Adrenal gland (tissue), 9 donors: ENCODE measurements at regions not wholly inside any gene's neighbourhood (a gene's known extent, or its start where the extent isn't known, plus 50 kb on each side); places are given as distances from the start of the nearest gene placed in this dataset.

ENCODE experiments used
- DNase-seq, 7 donors: peaks; one replicate each; pipeline ENCODE4 v3.0.0-alpha.2; 2019 to 2020
- H3K27ac ChIP-seq, 5 donors: fragments of 200-600 bp; sonication (generic) in 4 of 5; 1 replicate in 3 of 5; 2 replicates in 2 of 5; pipeline versions ENCODE4 v1.5.1 to v1.8.0; 2016 to 2020; ENCODE audit warnings: mild to moderate bottlenecking in 1 of 5
- H3K27me3 ChIP-seq: fragments of 200-600 bp; 2 replicates; pipeline ENCODE4 v1.8.0; 2021
- H3K36me3 ChIP-seq, 2 donors: fragments of 200-600 bp; replicated peaks in 1 of 2; 1 replicate in 1 of 2; 2 replicates in 1 of 2; pipeline versions ENCODE4 v1.5.1 to v1.8.0; 2018 to 2022
- H3K4me1 ChIP-seq, 2 donors: fragments of 200-600 bp; replicated peaks in 1 of 2; 1 replicate in 1 of 2; 2 replicates in 1 of 2; pipeline versions ENCODE4 v1.5.1 to v1.8.0; 2018 to 2021
- H3K4me3 ChIP-seq, 4 donors: fragments of 200-600 bp; sonication (generic) in 3 of 4; one replicate each; pipeline ENCODE4 v1.5.1; 2016 to 2018
- H3K9me3 ChIP-seq, 3 donors: fragments of 200-600 bp; sonication (generic) in 1 of 3; replicated peaks in 1 of 3; 1 replicate in 2 of 3; 2 replicates in 1 of 3; pipeline versions ENCODE4 v1.5.1 to v1.8.0; 2016 to 2021
- CTCF ChIP-seq, 6 experiments: fragments of 450-650 bp in 4 of 6; fragments of 200-600 bp in 2 of 6; sonication (generic) in 1 of 6; IDR thresholded peaks; 1 replicate in 5 of 6; 2 replicates in 1 of 6; pipeline versions ENCODE4 v1.5.1 to v1.8.0; 2016 to 2021; ENCODE audit warnings: antibody characterized with exemption in 6 of 6, mild to moderate bottlenecking in 2 of 6, moderate library complexity in 1 of 6
- POLR2A ChIP-seq, 2 donors: fragments of 450-650 bp; IDR thresholded peaks; one replicate each; pipeline ENCODE4 v1.6.1; 2017; ENCODE audit warnings: antibody characterized with exemption in 2 of 2, mild to moderate bottlenecking in 2 of 2, moderate library complexity in 1 of 2
- WGBS, 4 donors: extraction: QIAGEN DNeasy Blood & Tissue Kit in 2 of 4; methylation state at CpG; one replicate each; pipeline versions ENCODE4 v1.1.5 to v1.1.7; 2013 to 2017; 5-methylcytosine and 5-hydroxymethylcytosine counted together
- intact Hi-C, 2 donors: fragments of 100-400 bp; cut with DNase I; formaldehyde crosslinking; loops; one replicate each; pipeline versions ENCODE4 v1.14.1 to v1.15.0; 2022 to 2023
- donor health status: healthy with polysubstance abuse.
- donor health status: Bipolar disorder and iron deficiency.
- donor health status: DM: yes; HTN: yes; CAD: no.
- donor health status: DM: no; HTN: no; CAD: no.
- donor health status: DM: no; HTN: no; CAD: no.

- no peaks in the 10 kb centered on the region for H3K36me3 ChIP-seq
- no peaks in the 10 kb centered on the region for H3K9me3 ChIP-seq
- DNase-seq: peak in 1 of 7 donors; percentile 9
- TF ChIP-seq POLR2A (IDR thresholded peaks at IDR 0.05) (no peak), CTCF (IDR thresholded peaks at IDR 0.05) (no peak)
- intact Hi-C loops: no loop called here
- no peaks in the 10 kb centered on the region for H3K27me3 ChIP-seq
- 37 to 51% (median 46%) methylated on average over 2 of the region's 2 CpGs for WGBS, 4 donors
- peaks cover 5 to 9% of the 10 kb centered on the region in 2 donors for H3K4me1 ChIP-seq
- no peak overlapping the region for H3K27ac ChIP-seq
- no peak overlapping the region for H3K4me3 ChIP-seq
Observed at GRCh38 chr2:48114256-48114655, 200.2 kb upstream of the FOXN2 start.

- H3K4me1 ChIP-seq: peaks cover 5% of the 10 kb centered on the region in 2 donors
- no peak overlapping the region for H3K4me3 ChIP-seq
- H3K36me3 ChIP-seq: no peaks in the 10 kb centered on the region
- intact Hi-C loops: no loop called here
- H3K27ac ChIP-seq: no peak overlapping the region
- no peaks in the 10 kb centered on the region for H3K9me3 ChIP-seq
- no peaks in the 10 kb centered on the region for H3K27me3 ChIP-seq
- TF ChIP-seq POLR2A (IDR thresholded peaks at IDR 0.05) (no peak), CTCF (IDR thresholded peaks at IDR 0.05) (no peak)
- DNase-seq: no peak
Observed at GRCh38 chr2:48116497-48116896, 198.0 kb upstream of the FOXN2 start.

GRCh38 chr2:48118895-48119294 lies 195.6 kb upstream of the FOXN2 start:
- no peak overlapping the region for H3K4me3 ChIP-seq
- no peaks in the 10 kb centered on the region for H3K27me3 ChIP-seq
- TF ChIP-seq CTCF (IDR thresholded peaks at IDR 0.05) (no peak), POLR2A (IDR thresholded peaks at IDR 0.05) (no peak)
- no peaks in the 10 kb centered on the region for H3K4me1 ChIP-seq
- no peaks in the 10 kb centered on the region for H3K36me3 ChIP-seq
- H3K9me3 ChIP-seq: no peaks in the 10 kb centered on the region
- no peak overlapping the region for H3K27ac ChIP-seq
- no peak for DNase-seq
- intact Hi-C loops: no loop called here
- 66 to 73% (median 70%) methylated on average over 6 of the region's 6 CpGs for WGBS, 4 donors

- intact Hi-C loops: no loop called here
- no peak overlapping the region for H3K27ac ChIP-seq
- H3K4me1 ChIP-seq: no peaks in the 10 kb centered on the region
- 33 to 44% (median 36%) methylated on average over 3 of the region's 3 CpGs for WGBS, 4 donors
- DNase-seq: no peak
- no peaks in the 10 kb centered on the region for H3K27me3 ChIP-seq
- no peak overlapping the region for H3K4me3 ChIP-seq
- TF ChIP-seq POLR2A (IDR thresholded peaks at IDR 0.05): no peak
- no peak for TF ChIP-seq CTCF (IDR thresholded peaks at IDR 0.05)
- H3K9me3 ChIP-seq: no peaks in the 10 kb centered on the region
- H3K36me3 ChIP-seq: no peaks in the 10 kb centered on the region
Observed at GRCh38 chr2:48120112-48120511, 194.4 kb upstream of the FOXN2 start.
